Calu3 (cell line): ENCODE measurements at regions not wholly inside any gene's neighbourhood (a gene's known extent, or its start where the extent isn't known, plus 50 kb on each side); places are given as distances from the start of the nearest gene placed in this dataset.

ENCODE experiments used
- BruUV-seq: library from RNA; stranded (reverse); fragments of 400-500 nt; replicated peaks from 2 replicates; lab custom pipeline; 2021; lab: Mats Ljungman, UMichigan
- CTCF ChIA-PET: fragments of 300-600 bp; sonication (Branson Sonifier 250); formaldehyde crosslinking; loops from one replicate; lab custom pipeline; 2022; ENCODE audit warnings: antibody characterized with exemption; lab: Charles Lee
- DNase-seq: peaks from one replicate; pipeline ENCODE4 v3.0.0; 2022
- H3K27ac Mint-ChIP-seq: one replicate; pipeline ENCODE4 v1.8.0; 2022; ENCODE audit warnings: mixed read lengths; ENCODE audit not compliant: unreplicated experiment
- H3K27me3 Mint-ChIP-seq: one replicate; pipeline ENCODE4 v1.8.0; 2022; ENCODE audit warnings: mixed read lengths; ENCODE audit not compliant: unreplicated experiment
- H3K36me3 Mint-ChIP-seq: one replicate; pipeline ENCODE4 v1.8.0; 2022; ENCODE audit warnings: mild to moderate bottlenecking, moderate library complexity, mixed read lengths; ENCODE audit not compliant: insufficient read depth, unreplicated experiment
- H3K4me1 Mint-ChIP-seq: one replicate; pipeline ENCODE4 v1.8.0; 2022; ENCODE audit warnings: mild to moderate bottlenecking, low read depth, mixed read lengths; ENCODE audit not compliant: unreplicated experiment
- H3K4me3 Mint-ChIP-seq: one replicate; pipeline ENCODE4 v1.8.0; 2022; ENCODE audit warnings: mild to moderate bottlenecking, low read depth, moderate library complexity, mixed read lengths; ENCODE audit not compliant: unreplicated experiment
- H3K9me3 Mint-ChIP-seq: one replicate; pipeline ENCODE4 v1.8.0; 2022; ENCODE audit warnings: low read depth, mixed read lengths; ENCODE audit not compliant: unreplicated experiment
- intact Hi-C: fragments of 100-400 bp; cut with micrococcal nuclease; formaldehyde crosslinking; loops from one replicate; pipeline ENCODE4 v1.10.0; 2022; ENCODE audit not compliant: unreplicated experiment
- TF ChIP-seq, protein P1 (sequence below): fragments of 200-600 bp; IDR thresholded peaks from one replicate; pipeline ENCODE4 v1.8.0; 2022; ENCODE audit warnings: antibody characterized with exemption; ENCODE audit not compliant: unreplicated experiment

DNA sequence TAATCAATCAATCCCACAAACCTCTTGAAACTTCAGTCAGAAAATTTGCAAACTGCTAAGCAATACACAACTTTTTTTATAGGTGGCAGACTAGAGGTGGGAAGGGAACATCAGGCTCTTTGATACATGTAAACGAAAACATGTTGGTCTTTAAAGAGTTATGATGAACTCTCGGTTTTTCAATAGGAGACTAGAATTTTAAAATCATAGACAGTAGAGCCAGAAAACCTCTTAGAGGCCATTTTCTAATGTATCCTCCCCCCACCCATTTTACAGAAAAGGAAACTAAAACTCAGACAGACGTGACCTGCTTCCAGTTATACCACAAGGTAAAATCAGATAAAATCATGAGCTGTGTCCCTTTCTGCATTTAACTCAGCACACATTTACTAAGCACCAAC lies 179.1 kb upstream of the LPP start:
- no TSS peak for BruUV-seq
- H3K4me3 Mint-ChIP-seq: no peak overlapping the region
- TF ChIP-seq, protein P1, sequence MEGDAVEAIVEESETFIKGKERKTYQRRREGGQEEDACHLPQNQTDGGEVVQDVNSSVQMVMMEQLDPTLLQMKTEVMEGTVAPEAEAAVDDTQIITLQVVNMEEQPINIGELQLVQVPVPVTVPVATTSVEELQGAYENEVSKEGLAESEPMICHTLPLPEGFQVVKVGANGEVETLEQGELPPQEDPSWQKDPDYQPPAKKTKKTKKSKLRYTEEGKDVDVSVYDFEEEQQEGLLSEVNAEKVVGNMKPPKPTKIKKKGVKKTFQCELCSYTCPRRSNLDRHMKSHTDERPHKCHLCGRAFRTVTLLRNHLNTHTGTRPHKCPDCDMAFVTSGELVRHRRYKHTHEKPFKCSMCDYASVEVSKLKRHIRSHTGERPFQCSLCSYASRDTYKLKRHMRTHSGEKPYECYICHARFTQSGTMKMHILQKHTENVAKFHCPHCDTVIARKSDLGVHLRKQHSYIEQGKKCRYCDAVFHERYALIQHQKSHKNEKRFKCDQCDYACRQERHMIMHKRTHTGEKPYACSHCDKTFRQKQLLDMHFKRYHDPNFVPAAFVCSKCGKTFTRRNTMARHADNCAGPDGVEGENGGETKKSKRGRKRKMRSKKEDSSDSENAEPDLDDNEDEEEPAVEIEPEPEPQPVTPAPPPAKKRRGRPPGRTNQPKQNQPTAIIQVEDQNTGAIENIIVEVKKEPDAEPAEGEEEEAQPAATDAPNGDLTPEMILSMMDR: no peak
- no peaks in the 10 kb centered on the region for H3K27me3 Mint-ChIP-seq
- H3K27ac Mint-ChIP-seq: no peak overlapping the region
- H3K9me3 Mint-ChIP-seq: no peaks in the 10 kb centered on the region
- peaks cover 44% of the 10 kb centered on the region for H3K4me1 Mint-ChIP-seq
- intact Hi-C loops: loop anchor here (5.0 kb wide), 1 partner anchor 192 kb away; no protein-coding TSS in a partner anchor
- DNase-seq: no peak
- no peaks in the 10 kb centered on the region for H3K36me3 Mint-ChIP-seq
- CTCF ChIA-PET: no interaction called here

DNA sequence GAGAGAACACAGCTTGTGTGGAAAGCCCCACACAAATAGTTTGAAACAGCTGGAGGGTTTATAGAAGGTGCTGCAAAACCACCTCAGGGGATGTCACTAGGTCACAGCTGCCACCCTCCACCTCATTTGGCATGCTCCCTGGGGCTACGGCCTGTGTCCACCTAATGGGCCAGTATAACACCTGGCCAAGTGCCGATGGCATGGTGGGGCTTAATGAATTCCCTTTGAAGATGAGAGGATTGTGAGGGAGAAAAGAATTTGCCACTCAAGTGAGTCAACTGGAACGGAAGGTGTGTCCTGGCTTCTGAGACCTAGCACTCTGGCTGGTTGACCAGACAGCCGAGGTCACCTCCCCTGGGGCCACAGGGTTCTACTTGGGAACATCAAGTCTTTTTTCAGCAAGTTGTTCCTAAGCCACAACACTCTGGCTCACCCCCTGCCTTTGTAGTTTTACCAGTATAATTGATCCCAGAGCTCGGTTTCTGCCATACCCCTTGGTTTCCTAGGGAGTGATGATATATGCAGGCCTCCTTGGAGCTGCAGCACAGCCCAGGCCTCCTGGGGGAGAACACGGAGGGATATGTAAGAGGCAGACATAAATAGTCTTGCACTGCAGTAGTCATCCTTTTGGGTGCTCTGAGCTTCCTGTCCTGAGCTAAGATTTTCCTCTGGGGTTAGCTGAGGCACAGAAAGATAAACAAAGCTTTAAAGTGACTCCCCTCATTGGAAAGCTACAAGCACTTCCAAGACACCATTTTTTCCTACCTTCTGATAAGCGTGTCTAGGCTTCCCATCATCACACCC lies 178.2 kb upstream of the LPP start:
- TF ChIP-seq, protein P1: no peak
- Mint-ChIP-seq H3K27ac (no peak overlapping the region), H3K27me3 (no peaks in the 10 kb centered on the region), H3K4me1 (peaks cover 44% of the 10 kb centered on the region), H3K36me3 (no peaks in the 10 kb centered on the region), H3K4me3 (no peak overlapping the region), H3K9me3 (no peaks in the 10 kb centered on the region)
- no peak for DNase-seq
- CTCF ChIA-PET: no interaction called here
- BruUV-seq: no TSS peak
- intact Hi-C loops: loop anchor here (5.0 kb wide), 1 partner anchor 192 kb away; no protein-coding TSS in a partner anchor

DNA sequence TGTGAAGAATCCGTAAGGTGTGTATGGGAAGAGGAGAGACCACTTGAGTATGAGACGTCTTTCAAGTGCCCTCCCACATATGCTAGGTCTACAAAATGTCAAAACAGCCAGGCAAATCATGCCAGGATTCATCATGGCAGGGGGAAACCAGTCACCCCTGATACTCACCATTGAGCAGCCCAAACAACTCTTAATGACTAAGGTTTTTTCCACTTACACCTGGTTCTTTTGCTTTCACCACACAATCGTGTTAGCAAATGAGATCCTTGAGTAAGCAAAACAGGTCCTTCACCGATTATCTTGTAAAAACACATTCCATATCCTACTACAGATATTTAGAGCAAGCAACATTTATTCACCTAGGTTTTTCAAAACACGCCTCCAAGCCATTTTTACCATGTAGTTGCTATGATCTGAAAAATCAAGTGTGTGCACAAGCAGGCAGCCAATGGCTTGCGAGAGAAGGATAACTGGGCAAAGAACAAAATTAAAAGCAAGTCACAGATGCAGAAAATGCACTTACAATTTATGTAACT lies 177.5 kb upstream of the LPP start:
- Mint-ChIP-seq H3K4me3 (no peak overlapping the region), H3K27me3 (no peaks in the 10 kb centered on the region), H3K27ac (no peak overlapping the region), H3K4me1 (peaks cover 39% of the 10 kb centered on the region), H3K9me3 (no peaks in the 10 kb centered on the region), H3K36me3 (no peaks in the 10 kb centered on the region)
- DNase-seq: no peak
- BruUV-seq: no TSS peak
- CTCF ChIA-PET: no interaction called here
- intact Hi-C loops: loop anchor here (5.0 kb wide), 1 partner anchor 191 kb away; no protein-coding TSS in a partner anchor
- TF ChIP-seq, protein P1: no peak

DNA sequence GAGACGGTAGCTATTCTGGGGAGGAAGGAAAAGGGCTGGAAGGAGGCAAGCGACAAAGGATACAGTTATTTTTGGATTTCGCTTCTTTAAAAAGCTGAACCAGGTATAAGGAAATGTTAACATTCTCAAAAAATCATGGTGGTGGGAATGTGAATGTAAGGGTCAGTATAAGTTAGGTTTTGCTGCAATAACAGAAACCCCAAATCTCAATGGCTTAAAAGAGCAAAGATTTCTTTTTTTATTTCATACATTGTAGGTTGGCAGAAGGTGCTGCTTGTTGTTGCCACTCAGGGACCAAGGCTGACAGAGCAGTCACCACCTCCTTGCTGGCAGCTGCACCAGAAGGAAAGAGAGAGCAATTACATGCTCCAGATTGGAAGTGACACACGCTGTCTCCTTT lies 176.3 kb upstream of the LPP start:
- DNase-seq: no peak
- intact Hi-C loops: loop anchor here (2.0 to 5.0 kb wide), 2 partner anchors 190 to 229 kb away; no protein-coding TSS in a partner anchor
- Mint-ChIP-seq H3K27me3 (no peaks in the 10 kb centered on the region), H3K36me3 (no peaks in the 10 kb centered on the region), H3K4me3 (no peak overlapping the region), H3K4me1 (peaks cover 31% of the 10 kb centered on the region), H3K9me3 (no peaks in the 10 kb centered on the region), H3K27ac (no peak overlapping the region)
- TF ChIP-seq, protein P1: no peak
- CTCF ChIA-PET: interaction anchor here (1.4 kb wide), 1 partner anchor 176 kb away, joined by 4 read pairs; the partner anchor contains the start of gene LPP
- no TSS peak for BruUV-seq
